IPS-20b (cell line): ENCODE measurements at regions not wholly inside any gene's neighbourhood (a gene's known extent, or its start where the extent isn't known, plus 50 kb on each side); places are given as distances from the start of the nearest gene placed in this dataset.

ENCODE experiments used
- H3K27ac ChIP-seq: one replicate; pipeline ENCODE4 v1.5.1; 2013; ENCODE audit warnings: low read length
- H3K27me3 ChIP-seq: 2 replicates; pipeline ENCODE4 v1.6.1; 2013; ENCODE audit warnings: mild to moderate bottlenecking, low read length, inconsistent platforms; ENCODE audit not compliant: insufficient read depth
- H3K36me3 ChIP-seq: 2 replicates; pipeline ENCODE4 v1.6.1; 2013; ENCODE audit warnings: low read depth, mild to moderate bottlenecking, inconsistent platforms, low read length, moderate library complexity; ENCODE audit not compliant: insufficient read depth
- H3K4me1 ChIP-seq: 2 replicates; pipeline ENCODE4 v1.6.1; 2013; ENCODE audit warnings: mild to moderate bottlenecking, control low read depth, inconsistent platforms, low read length, moderate library complexity; ENCODE audit not compliant: insufficient read depth
- H3K4me3 ChIP-seq: 2 replicates; pipeline ENCODE4 v1.5.1; 2013; ENCODE audit warnings: mild to moderate bottlenecking, low read length, inconsistent platforms
- H3K9ac ChIP-seq: 2 replicates; pipeline ENCODE4 v1.6.1; 2013; ENCODE audit warnings: low read depth, mild to moderate bottlenecking, inconsistent platforms, low read length, moderate library complexity
- H3K9me3 ChIP-seq: 2 replicates; pipeline ENCODE4 v1.6.1; 2013; ENCODE audit warnings: mild to moderate bottlenecking, low read depth, low read length, inconsistent platforms; ENCODE audit not compliant: insufficient read depth

- no peaks in the 10 kb centered on the region for H3K9me3 ChIP-seq
Measured at GRCh38 chr11:70654016-70654415, 255.7 kb downstream of the CTTN start.

GRCh38 chr11:70655816-70656215 lies 257.5 kb downstream of the CTTN start:
- Histone ChIP-seq H3K27me3 (peaks cover 4% of the 10 kb centered on the region; the same call in 1 of the 2 replicates), H3K36me3 (peaks cover 9% of the 10 kb centered on the region; the same call in 1 of the 2 replicates), H3K4me1 (peaks cover 15% of the 10 kb centered on the region; the same call in 1 of the 2 replicates), H3K4me3 (no peak overlapping the region), H3K9ac (no peak overlapping the region), H3K27ac (no peak overlapping the region), H3K9me3 (no peaks in the 10 kb centered on the region)

More at GRCh38 chr11:70654016-70654415, 255.7 kb downstream of the CTTN start:
- Histone ChIP-seq H3K27me3 (no peaks in the 10 kb centered on the region), H3K9ac (no peak overlapping the region), H3K4me1 (peaks cover 15% of the 10 kb centered on the region; the same call in 1 of the 2 replicates), H3K4me3 (no peak overlapping the region), H3K27ac (no peak overlapping the region), H3K36me3 (peaks cover under 1% of the 10 kb centered on the region; the same call in 1 of the 2 replicates)

- peaks cover 18% of the 10 kb centered on the region; the same call in 1 of the 2 replicates for H3K4me1 ChIP-seq
- no peaks in the 10 kb centered on the region for H3K9me3 ChIP-seq
- no peak overlapping the region for H3K27ac ChIP-seq
- H3K36me3 ChIP-seq, result peaks cover 9% of the 10 kb centered on the region; the same call in 1 of the 2 replicates
- H3K4me3 ChIP-seq, result peak overlapping the region; percentile 31; the same call in 1 of the 2 replicates
- no peak overlapping the region for H3K9ac ChIP-seq
- peaks cover 8% of the 10 kb centered on the region for H3K27me3 ChIP-seq
Measured at GRCh38 chr11:70656252-70656651, 257.9 kb downstream of the CTTN start.

GRCh38 chr11:70660059-70660888 lies 261.9 kb downstream of the CTTN start:
- H3K36me3 ChIP-seq, result peaks cover 9% of the 10 kb centered on the region; the same call in 1 of the 2 replicates
- no peaks in the 10 kb centered on the region for H3K9me3 ChIP-seq
- peaks cover 22% of the 10 kb centered on the region for H3K27me3 ChIP-seq
- H3K27ac ChIP-seq, result no peak overlapping the region
- no peak overlapping the region for H3K9ac ChIP-seq
- H3K4me1 ChIP-seq, result peaks cover 15% of the 10 kb centered on the region; the same call in 1 of the 2 replicates
- no peak overlapping the region for H3K4me3 ChIP-seq

- Histone ChIP-seq H3K4me1 (peaks cover 15% of the 10 kb centered on the region; the same call in 1 of the 2 replicates), H3K4me3 (peak overlapping the region; percentile 84; the same call in 1 of the 2 replicates), H3K9me3 (no peaks in the 10 kb centered on the region), H3K9ac (peak overlapping the region; percentile 83; the same call in 1 of the 2 replicates), H3K27me3 (peaks cover 22% of the 10 kb centered on the region), H3K27ac (no peak overlapping the region), H3K36me3 (peaks cover 9% of the 10 kb centered on the region; the same call in 1 of the 2 replicates)
Measured at GRCh38 chr11:70660889-70661197, 262.5 kb downstream of the CTTN start.

- Histone ChIP-seq H3K9me3 (no peaks in the 10 kb centered on the region), H3K27me3 (peaks cover 22% of the 10 kb centered on the region), H3K36me3 (peaks cover 9% of the 10 kb centered on the region; the same call in 1 of the 2 replicates), H3K27ac (no peak overlapping the region), H3K4me3 (peak overlapping the region; percentile 84), H3K4me1 (peaks cover 8% of the 10 kb centered on the region; the same call in 1 of the 2 replicates), H3K9ac (peak overlapping the region; percentile 83; the same call in 1 of the 2 replicates)
Measured at GRCh38 chr11:70661761-70662501, 263.6 kb downstream of the CTTN start.

GRCh38 chr11:70662691-70663098 lies 264.4 kb downstream of the CTTN start:
- H3K27me3 ChIP-seq, result peaks cover 22% of the 10 kb centered on the region
- H3K4me1 ChIP-seq, result peaks cover 7% of the 10 kb centered on the region; the same call in 1 of the 2 replicates
- H3K9ac ChIP-seq, result peak overlapping the region; percentile 83; the same call in 1 of the 2 replicates
- no peak overlapping the region for H3K27ac ChIP-seq
- peaks cover 9% of the 10 kb centered on the region; the same call in 1 of the 2 replicates for H3K36me3 ChIP-seq
- H3K9me3 ChIP-seq, result no peaks in the 10 kb centered on the region
- peak overlapping the region; percentile 84; the same call in 1 of the 2 replicates for H3K4me3 ChIP-seq

- no peak overlapping the region for H3K9ac ChIP-seq
- H3K4me3 ChIP-seq, result no peak overlapping the region
- H3K4me1 ChIP-seq, result peaks cover 7% of the 10 kb centered on the region; the same call in 1 of the 2 replicates
- no peaks in the 10 kb centered on the region for H3K9me3 ChIP-seq
- peaks cover 22% of the 10 kb centered on the region for H3K27me3 ChIP-seq
- H3K27ac ChIP-seq, result no peak overlapping the region
- peaks cover 9% of the 10 kb centered on the region; the same call in 1 of the 2 replicates for H3K36me3 ChIP-seq
Measured at GRCh38 chr11:70663815-70664214, 265.5 kb downstream of the CTTN start.

GRCh38 chr11:70666311-70666710 lies 268.0 kb downstream of the CTTN start:
- Histone ChIP-seq H3K9ac (no peak overlapping the region), H3K4me3 (no peak overlapping the region), H3K4me1 (peaks cover 4% of the 10 kb centered on the region; the same call in 1 of the 2 replicates), H3K27me3 (peaks cover 13% of the 10 kb centered on the region), H3K9me3 (no peaks in the 10 kb centered on the region), H3K27ac (no peak overlapping the region), H3K36me3 (no peaks in the 10 kb centered on the region)

GRCh38 chr11:70667767-70668166 lies 269.4 kb downstream of the CTTN start:
- H3K4me1 ChIP-seq, result peaks cover 3% of the 10 kb centered on the region; the same call in 1 of the 2 replicates
- H3K9me3 ChIP-seq, result no peaks in the 10 kb centered on the region
- H3K9ac ChIP-seq, result no peak overlapping the region
- H3K36me3 ChIP-seq, result no peaks in the 10 kb centered on the region
- no peaks in the 10 kb centered on the region for H3K27me3 ChIP-seq
- H3K27ac ChIP-seq, result no peak overlapping the region
- no peak overlapping the region for H3K4me3 ChIP-seq
